HEK293 (cell line): ENCODE measurements at regions not wholly inside any gene's neighbourhood (a gene's known extent, or its start where the extent isn't known, plus 50 kb on each side); places are given as distances from the start of the nearest gene placed in this dataset.

Experiments
- CTCF ChIP-seq: fragments of 450-650 bp; formaldehyde crosslinking; IDR thresholded peaks from 2 replicates; pipeline ENCODE4 v1.5.1; 2016; ENCODE audit warnings: missing biosample characterization, missing genetic modification characterization
- GLI2 ChIP-seq: fragments of 450-650 bp; formaldehyde crosslinking; IDR thresholded peaks from 2 replicates; pipeline ENCODE4; 2017; ENCODE audit warnings: missing biosample characterization, missing genetic modification characterization, low read depth, borderline replicate concordance

- no peak for TF ChIP-seq GLI2 (tag by site-specific recombination)
- TF ChIP-seq CTCF (tag by site-specific recombination) = no peak
Observed at GRCh38 chr1:147391114-147391513, 148.6 kb downstream of the CHD1L start.
